HG02642 (cell line): ENCODE measurements at regions not wholly inside any gene's neighbourhood (a gene's known extent, or its start where the extent isn't known, plus 50 kb on each side); places are given as distances from the start of the nearest gene placed in this dataset.

ENCODE experiments used
- ATAC-seq: cut with Tn5 transposase; IDR thresholded peaks from one replicate; pipeline ENCODE4 v1.9.1; 2021; ENCODE audit warnings: mild to moderate bottlenecking; ENCODE audit not compliant: unreplicated experiment, poor library complexity

DNA sequence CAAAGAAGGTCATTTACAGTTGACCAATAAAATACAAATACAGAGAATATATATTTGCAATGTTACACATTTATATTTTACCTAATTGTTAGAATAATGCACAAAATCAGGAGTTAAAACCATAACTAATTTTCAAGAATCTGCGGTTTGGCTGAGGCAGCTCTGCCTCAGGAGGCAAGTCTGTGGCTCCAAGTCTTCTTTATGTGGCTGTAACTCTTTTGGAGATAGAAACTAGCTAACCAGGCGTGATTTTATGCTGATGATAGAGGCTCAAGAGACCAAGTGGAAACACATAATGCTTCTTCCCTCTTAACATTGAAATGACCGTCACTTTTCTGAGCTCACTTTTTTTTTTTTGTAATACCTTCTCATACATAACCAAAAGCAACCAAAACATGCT, 744.7 kb upstream of the CXADR start:
- ATAC-seq, result no peak

GRCh38 chr21:16770266-16770665, 742.6 kb upstream of the CXADR start:
- ATAC-seq, result no peak

DNA sequence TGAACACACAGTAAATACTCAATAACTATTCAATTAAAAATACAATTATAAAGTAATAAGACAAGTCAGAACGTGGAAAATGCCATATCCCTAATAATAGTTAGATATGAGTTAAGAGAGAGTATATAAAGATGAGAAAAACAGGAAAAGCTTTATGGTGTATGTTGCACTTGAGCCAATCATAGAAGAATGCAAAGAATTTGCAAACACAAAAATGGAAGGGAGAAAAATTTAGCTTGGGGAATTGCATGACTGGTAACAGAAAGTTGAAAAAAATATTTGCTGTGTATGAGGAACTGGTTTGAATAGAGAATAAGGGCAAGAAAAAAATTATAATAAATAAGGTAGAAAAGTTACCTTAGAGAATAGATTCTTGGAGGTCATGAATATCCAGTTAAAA, 739.6 kb upstream of the CXADR start:
- no peak for ATAC-seq

DNA sequence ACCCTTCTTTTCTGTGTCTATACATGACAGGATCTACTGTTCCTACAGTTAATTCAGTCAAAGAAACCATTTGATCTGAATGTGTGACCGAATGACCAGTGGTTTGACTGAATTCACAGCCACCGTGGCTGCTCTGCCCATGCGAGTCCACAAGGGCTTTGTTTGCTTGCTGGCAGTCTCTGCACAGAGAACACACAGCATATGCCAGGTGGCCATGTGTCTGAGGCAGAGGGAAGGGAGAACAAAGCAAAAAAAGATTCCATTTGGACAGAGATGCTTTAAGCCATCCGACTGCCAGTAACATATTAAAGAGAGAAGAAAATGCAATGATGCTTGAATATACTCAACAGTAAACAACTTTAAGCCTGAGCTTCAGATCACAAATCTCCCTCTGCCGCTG, 737.8 kb upstream of the CXADR start:
- no peak for ATAC-seq

DNA sequence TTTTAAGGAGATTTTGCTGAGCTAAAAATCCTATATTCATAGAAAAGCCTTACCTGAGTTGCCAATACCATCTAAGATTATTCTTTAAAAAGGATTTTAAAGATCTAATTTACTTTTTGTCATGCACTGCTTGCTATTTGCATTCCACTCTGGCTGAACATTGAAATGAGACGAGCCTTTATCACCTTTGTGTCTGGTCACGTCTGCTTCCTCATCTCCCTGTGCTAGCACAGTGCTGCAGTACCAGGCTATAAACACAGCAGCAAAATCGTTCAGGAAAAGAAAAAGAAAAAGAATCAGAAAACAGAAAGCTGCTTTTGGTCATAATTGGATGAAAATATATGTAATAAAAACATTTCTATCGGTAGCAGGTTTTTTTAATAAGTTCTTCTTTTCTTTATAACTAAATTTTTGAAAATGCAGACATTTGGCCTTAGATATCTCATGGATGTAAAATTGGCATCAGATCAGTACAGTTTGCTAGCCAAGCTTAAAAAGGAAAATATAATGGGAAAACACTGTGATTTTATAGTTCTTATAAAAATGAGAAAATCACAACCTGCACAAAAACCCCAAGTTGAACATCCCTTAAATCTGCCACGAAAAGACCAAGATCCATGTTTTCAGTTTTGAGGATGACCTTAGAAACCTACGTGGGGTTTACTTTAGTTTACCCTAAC, 735.7 kb upstream of the CXADR start:
- ATAC-seq, result no peak

GRCh38 chr21:16788584-16788983, 724.3 kb upstream of the CXADR start:
- ATAC-seq, result no peak

GRCh38 chr21:16789636-16790035, 723.2 kb upstream of the CXADR start:
- no peak for ATAC-seq

DNA sequence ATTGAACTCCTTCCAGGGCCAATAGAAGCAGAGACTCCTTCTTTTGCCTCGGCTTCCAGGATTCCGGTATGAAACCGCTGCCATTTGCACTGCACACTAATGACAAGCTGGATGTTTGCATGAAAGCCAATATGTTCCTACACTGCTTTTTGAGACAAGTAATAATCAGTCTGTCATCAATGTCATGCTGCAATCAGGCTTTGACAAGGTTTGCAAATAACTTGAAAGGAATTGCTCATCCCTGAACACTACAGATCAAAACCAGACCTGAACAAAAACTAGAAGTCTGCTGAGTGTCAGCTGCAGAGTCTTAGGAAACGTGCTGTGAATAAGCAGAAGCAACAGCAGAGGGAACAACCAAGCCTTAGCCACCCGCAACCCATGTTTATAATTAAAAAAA, 720.7 kb upstream of the CXADR start:
- no peak for ATAC-seq

DNA sequence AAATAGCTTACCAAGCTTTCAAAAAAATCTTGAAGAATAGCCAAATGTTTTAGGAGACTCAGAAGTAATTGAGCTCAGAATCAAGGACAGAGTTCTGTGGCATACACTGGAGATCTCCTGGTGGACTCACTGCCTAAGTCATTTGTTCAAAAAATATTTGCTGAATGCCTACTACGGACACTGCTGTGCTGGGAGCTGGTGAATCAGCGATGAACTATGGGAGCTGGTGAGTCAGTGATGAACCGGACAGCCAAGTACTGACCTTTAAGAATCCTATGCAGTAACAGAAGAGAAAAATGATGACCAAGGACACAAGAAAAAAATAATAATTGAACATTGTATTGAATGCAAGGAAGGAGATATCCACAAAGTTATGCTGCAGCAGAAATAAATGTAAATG, 717.9 kb upstream of the CXADR start:
- no peak for ATAC-seq

DNA sequence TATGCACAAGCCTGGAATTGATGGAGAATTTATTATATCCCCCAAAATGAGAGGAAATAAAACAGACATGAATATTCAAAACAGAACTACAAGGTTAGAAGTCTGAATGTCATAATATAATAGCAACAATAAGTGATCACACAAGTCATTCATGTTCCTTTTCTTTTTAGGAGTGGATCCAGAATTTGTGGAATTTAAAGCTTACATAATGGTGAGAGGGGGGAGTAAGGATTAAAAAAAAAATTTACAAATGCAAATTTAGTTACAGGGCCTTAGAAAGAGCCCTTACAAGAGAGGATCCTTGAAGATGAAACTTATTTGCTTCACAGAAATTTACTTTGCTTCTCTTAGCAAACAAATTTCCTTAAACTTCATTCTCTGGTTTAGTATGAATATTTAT, 716.1 kb upstream of the CXADR start:
- no peak for ATAC-seq

- no peak for ATAC-seq
These were observed 715.3 kb upstream of the CXADR start for GRCh38 chr21:16797540-16797939.

- no peak for ATAC-seq
These were observed 714.9 kb upstream of the CXADR start for GRCh38 chr21:16797966-16798365.

DNA sequence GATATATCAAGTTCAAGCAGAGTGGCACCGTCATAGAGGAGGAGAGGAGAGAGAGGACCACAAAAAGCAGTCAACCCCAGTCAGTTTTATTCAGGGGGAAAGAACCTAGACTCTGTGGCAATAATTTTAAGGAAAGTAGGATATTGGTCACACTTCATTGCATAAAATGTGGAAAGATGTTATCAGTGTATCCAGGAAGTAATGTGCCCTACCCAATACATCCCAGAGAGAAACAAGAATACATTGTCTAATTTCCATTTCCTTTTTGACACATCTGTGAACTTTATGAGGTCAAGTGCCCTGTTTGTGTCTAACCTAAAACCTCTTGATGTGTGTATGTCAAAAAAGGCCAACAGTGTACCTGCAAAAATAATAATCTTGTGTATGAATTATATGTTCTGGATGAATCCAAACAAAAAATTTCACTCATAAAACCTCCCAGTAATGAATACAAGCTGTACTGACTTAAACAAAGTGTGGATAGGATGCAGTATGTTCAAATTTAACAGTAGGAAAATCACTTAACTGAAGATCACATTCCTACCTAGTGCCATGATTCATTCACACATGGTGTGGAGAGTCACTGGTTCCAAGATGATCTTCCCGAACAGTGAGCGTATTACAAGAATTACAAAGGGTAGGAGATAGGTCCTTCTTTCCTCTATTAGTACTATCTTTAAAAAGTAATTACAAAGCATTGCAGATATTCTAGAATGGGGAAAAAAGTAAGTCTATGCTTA, 712.1 kb upstream of the CXADR start:
- ATAC-seq, result no peak

GRCh38 chr21:16811011-16811410, 701.8 kb upstream of the CXADR start:
- no peak for ATAC-seq

DNA sequence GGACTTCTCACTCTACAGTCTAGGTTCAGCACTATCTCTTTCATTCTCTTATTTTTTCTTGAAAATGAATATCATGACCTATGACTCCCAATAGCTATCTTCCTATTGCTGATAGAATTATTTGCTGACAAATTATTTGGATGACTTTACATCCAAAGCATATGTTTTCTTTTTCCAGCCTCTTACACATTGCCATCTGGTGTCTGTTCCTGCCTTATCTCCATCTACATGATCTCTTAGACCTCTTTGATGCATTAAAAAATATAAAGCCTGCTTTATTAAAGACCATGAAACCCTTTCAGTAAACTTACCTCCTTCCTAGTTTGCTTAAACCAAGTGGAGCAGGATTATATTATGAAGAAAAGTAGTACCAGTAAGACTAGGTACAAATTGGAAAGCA, 700.9 kb upstream of the CXADR start:
- no peak for ATAC-seq

DNA sequence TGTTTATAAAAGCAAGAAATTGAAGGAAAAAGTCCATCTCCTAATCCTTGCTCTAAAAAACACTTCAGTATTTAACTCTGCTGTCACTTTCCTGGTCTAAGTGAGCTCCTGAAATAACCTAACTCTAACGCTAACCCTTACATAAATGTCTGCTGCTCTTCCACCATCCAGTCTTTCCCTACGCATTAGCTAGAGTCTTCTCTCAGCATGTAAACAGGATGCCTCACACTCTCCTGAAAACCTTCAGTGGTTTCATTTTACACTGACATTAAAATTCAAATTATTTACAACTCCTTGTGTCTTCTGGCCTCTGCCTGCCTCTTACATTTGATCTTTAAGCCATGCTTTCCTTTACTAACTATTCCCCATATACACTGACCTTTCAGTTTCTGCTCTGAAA, 697.6 kb upstream of the CXADR start:
- ATAC-seq, result no peak

GRCh38 chr21:16821588-16821987, 691.3 kb upstream of the CXADR start:
- no peak for ATAC-seq

GRCh38 chr21:16829532-16829931, 683.3 kb upstream of the CXADR start:
- no peak for ATAC-seq

DNA sequence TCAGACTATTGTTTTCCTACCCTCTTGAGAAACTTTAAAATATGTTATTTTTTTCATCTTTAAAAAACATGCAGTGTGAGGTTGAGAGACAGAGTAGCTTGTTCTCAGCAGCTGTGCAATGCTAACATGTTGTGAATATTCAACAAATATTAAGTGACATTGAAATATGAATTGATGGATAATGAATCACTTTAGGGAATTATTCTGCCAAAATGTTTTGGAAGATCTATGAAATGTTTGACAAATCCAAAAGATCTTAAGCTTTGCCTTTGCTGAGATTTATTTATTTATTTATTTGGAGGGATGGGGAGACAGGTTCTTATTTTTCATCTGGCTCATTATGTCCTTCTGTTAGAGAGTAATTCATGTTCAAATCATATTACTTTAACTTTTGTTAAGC, 680.1 kb upstream of the CXADR start:
- ATAC-seq, result no peak

DNA sequence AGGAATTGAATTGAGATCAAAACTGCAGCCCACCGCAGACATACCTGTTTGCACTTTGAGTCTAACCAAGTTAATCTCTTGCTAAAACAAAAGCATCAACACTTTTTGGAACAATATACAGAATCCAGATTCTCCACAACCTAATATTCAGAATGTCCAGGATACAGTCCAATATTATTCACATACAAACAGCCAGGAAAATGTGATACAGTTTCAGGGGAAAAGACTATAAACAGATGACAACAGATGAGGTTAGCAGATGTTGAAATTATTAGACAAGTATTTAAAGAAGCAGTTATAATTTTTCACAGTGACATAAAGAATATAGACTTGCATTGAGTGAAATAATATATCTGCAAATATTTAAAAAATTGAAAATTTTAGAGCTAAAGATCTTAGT, 678.1 kb upstream of the CXADR start:
- ATAC-seq, result no peak

GRCh38 chr21:16837321-16837720, 675.5 kb upstream of the CXADR start:
- ATAC-seq, result no peak

DNA sequence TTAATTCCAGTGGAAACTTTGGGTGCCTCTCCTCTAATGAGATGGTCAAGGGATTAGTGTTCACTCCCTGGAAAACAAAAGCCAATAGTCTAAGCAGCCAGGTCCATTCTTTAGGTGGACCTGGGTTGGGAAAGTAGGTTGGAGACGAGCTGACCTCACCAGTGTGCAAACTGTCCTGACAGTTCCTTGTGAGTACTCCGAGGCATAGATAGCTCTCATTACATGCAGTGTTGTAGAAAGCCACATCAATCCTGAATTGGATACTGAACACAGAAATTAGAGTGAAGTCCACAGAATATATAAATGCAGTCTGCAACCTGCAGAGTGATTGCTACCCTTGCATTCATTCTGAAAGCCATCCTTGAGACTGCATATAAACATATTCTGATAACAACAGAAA, 675.1 kb upstream of the CXADR start:
- no peak for ATAC-seq
